Type B pancreatic cell (in vitro differentiated cells): ENCODE measurements at regions not wholly inside any gene's neighbourhood (a gene's known extent, or its start where the extent isn't known, plus 50 kb on each side); places are given as distances from the start of the nearest gene placed in this dataset.

Source experiments
- DNase-seq: peaks from one replicate; pipeline ENCODE4 v3.0.0; 2021; ENCODE audit warnings: mixed read lengths; ENCODE audit not compliant: unreplicated experiment; ENCODE audit errors: extremely low spot score
- H3K27ac Mint-ChIP-seq: 2 replicates; pipeline ENCODE4 v1.8.0; 2021; ENCODE audit warnings: mild to moderate bottlenecking, mixed read lengths
- H3K27me3 Mint-ChIP-seq: 2 replicates; pipeline ENCODE4 v1.8.0; 2021; ENCODE audit warnings: mixed read lengths
- H3K36me3 Mint-ChIP-seq: 2 replicates; pipeline ENCODE4 v1.8.0; 2021; ENCODE audit warnings: mixed read lengths
- H3K4me1 Mint-ChIP-seq: one replicate; pipeline ENCODE4 v1.8.0; 2021; ENCODE audit warnings: mixed read lengths; ENCODE audit not compliant: unreplicated experiment
- H3K4me3 Mint-ChIP-seq: 2 replicates; pipeline ENCODE4 v1.8.0; 2021; ENCODE audit warnings: mild to moderate bottlenecking, mixed read lengths
- H3K9me3 Mint-ChIP-seq: 2 replicates; pipeline ENCODE4 v1.8.0; 2021; ENCODE audit warnings: mixed read lengths
- CTCF ChIP-seq: fragments of 200-600 bp; sonication (generic); conservative IDR thresholded peaks from 2 replicates; pipeline ENCODE4 v1.5.0; 2021; ENCODE audit warnings: antibody characterized with exemption, mild to moderate bottlenecking

GRCh38 chr6:100276311-100277057, 188.2 kb downstream of the SIM1 start:
- Mint-ChIP-seq H3K36me3 (no peaks in the 10 kb centered on the region), H3K4me3 (no peak overlapping the region), H3K27me3 (peaks cover 6% of the 10 kb centered on the region), H3K27ac (no peak overlapping the region), H3K9me3 (no peaks in the 10 kb centered on the region), H3K4me1 (peaks cover 12% of the 10 kb centered on the region)
- no peak for TF ChIP-seq CTCF
- no peak for DNase-seq

GRCh38 chr6:100274147-100274546, 190.6 kb downstream of the SIM1 start:
- Mint-ChIP-seq H3K27me3 (no peaks in the 10 kb centered on the region), H3K4me1 (peaks cover 5% of the 10 kb centered on the region), H3K27ac (no peak overlapping the region), H3K9me3 (no peaks in the 10 kb centered on the region), H3K36me3 (no peaks in the 10 kb centered on the region), H3K4me3 (no peak overlapping the region)
- TF ChIP-seq CTCF = no peak
- DNase-seq = no peak

- DNase-seq = no peak
- no peak overlapping the region for H3K27ac Mint-ChIP-seq
- peaks cover 14% of the 10 kb centered on the region for H3K4me1 Mint-ChIP-seq
- no peak for TF ChIP-seq CTCF
- H3K9me3 Mint-ChIP-seq = no peaks in the 10 kb centered on the region
- no peak overlapping the region for H3K4me3 Mint-ChIP-seq
- no peaks in the 10 kb centered on the region for H3K27me3 Mint-ChIP-seq
- no peaks in the 10 kb centered on the region for H3K36me3 Mint-ChIP-seq
These were observed 193.1 kb downstream of the SIM1 start for GRCh38 chr6:100271625-100272024.

- no peak for DNase-seq
- Mint-ChIP-seq H3K36me3 (no peaks in the 10 kb centered on the region), H3K4me3 (no peak overlapping the region), H3K4me1 (peaks cover 13% of the 10 kb centered on the region), H3K9me3 (no peaks in the 10 kb centered on the region), H3K27ac (no peak overlapping the region), H3K27me3 (no peaks in the 10 kb centered on the region)
- no peak for TF ChIP-seq CTCF
These were observed 193.5 kb downstream of the SIM1 start for GRCh38 chr6:100271202-100271601.

GRCh38 chr6:100269189-100269588, 195.5 kb downstream of the SIM1 start:
- DNase-seq = no peak
- no peak for TF ChIP-seq CTCF
- Mint-ChIP-seq H3K36me3 (no peaks in the 10 kb centered on the region), H3K9me3 (no peaks in the 10 kb centered on the region), H3K27me3 (no peaks in the 10 kb centered on the region), H3K4me1 (peaks cover 13% of the 10 kb centered on the region), H3K4me3 (no peak overlapping the region), H3K27ac (no peak overlapping the region)
